HCT116 (cell line): ENCODE measurements at regions not wholly inside any gene's neighbourhood (a gene's known extent, or its start where the extent isn't known, plus 50 kb on each side); places are given as distances from the start of the nearest gene placed in this dataset.

ENCODE experiments used
- ATAC-seq: fragments of 200-7000 bp; cut with Tn5 transposase; 2 replicates; pipeline ENCODE4 v1.9.1; 2020; ENCODE audit warnings: mild to moderate bottlenecking, moderate library complexity
- BruUV-seq: library from RNA; stranded (reverse); fragments of 400-500 nt; replicated peaks from 2 replicates; lab custom pipeline; 2021; lab: Mats Ljungman, UMichigan
- CTCF ChIA-PET: fragments of 300-600 bp; sonication (Branson Sonifier 250); formaldehyde crosslinking; loops from one replicate; lab custom pipeline; 2021; ENCODE audit warnings: antibody characterized with exemption; lab: Charles Lee
- POLR2A ChIA-PET: fragments of 300-600, 350-600 bp; sonication (Branson Sonifier 250); formaldehyde crosslinking; loops from one replicate; lab custom pipeline; 2021; ENCODE audit warnings: antibody characterized with exemption; lab: Charles Lee
- RAD21 ChIA-PET, 2 experiments: fragments of 300-600 bp; sonication (Branson Sonifier 250); formaldehyde crosslinking; loops; one replicate each; lab custom pipeline; 2023; ENCODE audit warnings: low total read pairs in 2 of 2; ENCODE audit not compliant: uncharacterized antibody in 2 of 2, unreplicated experiment in 2 of 2, low non-redundant PET in 1 of 2; lab: Charles Lee
- DNase-seq: peaks from one replicate; pipeline ENCODE4 v3.0.0-alpha.2; 2010; ENCODE audit warnings: low read depth, low spot score
- H2AFZ ChIP-seq: fragments of 200-600 bp; shearing (Covaris generic), sonication (generic); 2 replicates; pipeline ENCODE4 v1.6.1; 2017; ENCODE audit warnings: low read depth, mixed run types, mixed read lengths, antibody characterized with exemption, low read length; ENCODE audit not compliant: poor library complexity, severe bottlenecking
- H3K27ac ChIP-seq: 2 replicates; pipeline ENCODE4 v1.5.1; 2012; ENCODE audit warnings: low read depth, low read length
- H3K27me3 ChIP-seq: fragments of 200-600 bp; sonication (generic); 2 replicates; pipeline ENCODE4 v1.6.1; 2016; ENCODE audit warnings: mixed run types, low read length, mixed read lengths; ENCODE audit not compliant: insufficient read depth
- H3K36me3 ChIP-seq, 2 experiments: fragments of 200-500 bp in 1 of 2; fragments of 200-600 bp in 1 of 2; sonication (Bioruptor generic) in 1 of 2; sonication (generic) in 1 of 2; 2 replicates each; pipeline versions ENCODE4 v1.5.1 to v1.6.1; 2014 to 2016; ENCODE audit warnings: low read length in 2 of 2, inconsistent platforms in 1 of 2, mixed read lengths in 1 of 2, mixed run types in 1 of 2; ENCODE audit not compliant: insufficient read depth in 2 of 2, control insufficient read depth in 1 of 2
- H3K4me1 ChIP-seq, 2 experiments: fragments of 200-600 bp in 1 of 2; sonication (generic) in 1 of 2; 2 replicates each; pipeline versions ENCODE4 v1.5.1 to v1.6.1; 2012 to 2017; ENCODE audit warnings: low read length in 2 of 2, inconsistent platforms in 1 of 2, mild to moderate bottlenecking in 1 of 2, mixed read lengths in 1 of 2, mixed run types in 1 of 2, moderate library complexity in 1 of 2; ENCODE audit not compliant: insufficient read depth in 2 of 2, control insufficient read depth in 1 of 2
- H3K4me2 ChIP-seq: fragments of 200-600 bp; sonication (generic); 2 replicates; pipeline ENCODE4 v1.6.1; 2017; ENCODE audit warnings: mixed run types, low read length, mixed read lengths
- H3K4me3 ChIP-seq, 2 experiments: fragments of 200-600 bp in 1 of 2; sonication (generic) in 1 of 2; replicated peaks in 1 of 2; 2 replicates each; pipeline ENCODE4 v1.5.1; 2011 to 2016; ENCODE audit warnings: low read length in 2 of 2, control low read depth in 1 of 2, low read depth in 1 of 2, mild to moderate bottlenecking in 1 of 2, mixed read lengths in 1 of 2, mixed run types in 1 of 2
- H3K79me2 ChIP-seq: fragments of 200-600 bp; sonication (generic); 2 replicates; pipeline ENCODE4 v1.6.1; 2017; ENCODE audit warnings: mild to moderate bottlenecking, mixed run types, low read length, moderate library complexity, mixed read lengths; ENCODE audit not compliant: insufficient read depth
- H3K9ac ChIP-seq: fragments of 200-600 bp; sonication (generic); 2 replicates; pipeline ENCODE4 v1.6.1; 2016; ENCODE audit warnings: low read length, mixed read lengths
- H3K9me2 ChIP-seq: fragments of 200-600 bp; sonication (generic), shearing (Covaris generic); 2 replicates; pipeline ENCODE4 v1.6.1; 2017; ENCODE audit warnings: mixed run types, mild to moderate bottlenecking, moderate library complexity; ENCODE audit not compliant: insufficient read depth
- H3K9me3 ChIP-seq, 2 experiments: fragments of 200-500 bp in 1 of 2; fragments of 200-600 bp in 1 of 2; sonication (Bioruptor generic) in 1 of 2; sonication (generic) in 1 of 2; 2 replicates each; pipeline ENCODE4 v1.6.1; 2014 to 2017; ENCODE audit warnings: low read length in 2 of 2, mixed read lengths in 2 of 2, inconsistent platforms in 1 of 2, low read depth in 1 of 2, mild to moderate bottlenecking in 1 of 2, mixed run types in 1 of 2, moderate library complexity in 1 of 2; ENCODE audit not compliant: control insufficient read depth in 1 of 2, insufficient read depth in 1 of 2
- H4K20me1 ChIP-seq: fragments of 200-600 bp; sonication (generic), shearing (Covaris generic); 2 replicates; pipeline ENCODE4 v1.6.1; 2017; ENCODE audit warnings: mixed run types, mild to moderate bottlenecking, moderate library complexity; ENCODE audit not compliant: insufficient read depth
- EZH2 ChIP-seq: fragments of 200-600 bp; sonication (generic); IDR thresholded peaks from 2 replicates; pipeline ENCODE4 v1.6.1; 2017; ENCODE audit warnings: antibody characterized with exemption, mixed run types
- FOSL1 ChIP-seq: IDR thresholded peaks from 2 replicates; pipeline ENCODE4 v1.6.1; 2012; ENCODE audit warnings: low read depth
- POLR2A ChIP-seq: IDR thresholded peaks from 2 replicates; pipeline ENCODE4 v1.7.0; 2011; ENCODE audit warnings: borderline replicate concordance; ENCODE audit not compliant: insufficient read depth, insufficient read length; ENCODE audit errors: extremely low read depth
- POLR2AphosphoS5 ChIP-seq: IDR thresholded peaks from 2 replicates; pipeline ENCODE4 v1.6.1; 2011; ENCODE audit warnings: mild to moderate bottlenecking, low read depth, low read length, moderate library complexity
- RAD21 ChIP-seq: IDR thresholded peaks from 2 replicates; pipeline ENCODE4 v1.6.1; 2012; ENCODE audit warnings: low read depth, mild to moderate bottlenecking
- TCF7L2 ChIP-seq: IDR thresholded peaks from 2 replicates; pipeline ENCODE4 v1.7.0; 2011; ENCODE audit warnings: borderline replicate concordance, inconsistent platforms; ENCODE audit not compliant: insufficient read depth, insufficient read length; ENCODE audit errors: extremely low read depth
- YY1 ChIP-seq: IDR thresholded peaks from 2 replicates; pipeline ENCODE4 v1.6.1; 2011; ENCODE audit warnings: low read length, low read depth, moderate library complexity, mild to moderate bottlenecking; ENCODE audit not compliant: insufficient replicate concordance; ENCODE audit errors: extremely low read depth
- ZNF274 ChIP-seq: fragments of 200-500 bp; sonication (Bioruptor generic); IDR thresholded peaks from 2 replicates; pipeline ENCODE4 v1.6.1; 2014; ENCODE audit warnings: mild to moderate bottlenecking, low read depth, low read length, inconsistent platforms
- intact Hi-C: fragments of 100-400 bp; cut with micrococcal nuclease; formaldehyde crosslinking; loops from 2 replicates; pipeline ENCODE4 v1.10.0; 2022
- TF ChIP-seq, protein P1 (sequence below): IDR thresholded peaks from 2 replicates; pipeline ENCODE4 v1.6.1; 2011; ENCODE audit warnings: mild to moderate bottlenecking, low read length, moderate library complexity; ENCODE audit not compliant: insufficient replicate concordance; ENCODE audit errors: extremely low read depth
- TF ChIP-seq, protein P2 (sequence below): IDR thresholded peaks from 2 replicates; pipeline ENCODE4 v1.6.1; 2012

DNA sequence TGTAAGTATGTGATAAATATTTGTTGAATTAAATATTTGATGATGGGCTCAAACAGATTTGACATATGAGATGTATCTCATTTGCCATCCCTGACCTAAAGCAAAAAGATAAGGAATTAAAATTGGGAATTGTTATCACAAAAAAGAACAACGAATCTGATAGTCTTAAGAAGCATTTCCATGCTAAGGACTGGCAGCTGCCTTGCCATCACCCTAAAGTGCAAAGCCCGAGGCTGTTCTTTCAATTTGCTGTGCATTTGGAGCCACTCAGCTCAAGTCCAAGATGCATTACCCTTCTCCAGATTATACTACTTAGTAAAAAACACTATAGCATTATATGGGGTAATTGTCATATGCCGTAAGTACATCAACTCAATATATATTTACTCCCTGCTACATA lies 618.3 kb upstream of the CLINT1 start:
- no TSS peak for BruUV-seq
- no peak overlapping the region for H3K27ac ChIP-seq

DNA sequence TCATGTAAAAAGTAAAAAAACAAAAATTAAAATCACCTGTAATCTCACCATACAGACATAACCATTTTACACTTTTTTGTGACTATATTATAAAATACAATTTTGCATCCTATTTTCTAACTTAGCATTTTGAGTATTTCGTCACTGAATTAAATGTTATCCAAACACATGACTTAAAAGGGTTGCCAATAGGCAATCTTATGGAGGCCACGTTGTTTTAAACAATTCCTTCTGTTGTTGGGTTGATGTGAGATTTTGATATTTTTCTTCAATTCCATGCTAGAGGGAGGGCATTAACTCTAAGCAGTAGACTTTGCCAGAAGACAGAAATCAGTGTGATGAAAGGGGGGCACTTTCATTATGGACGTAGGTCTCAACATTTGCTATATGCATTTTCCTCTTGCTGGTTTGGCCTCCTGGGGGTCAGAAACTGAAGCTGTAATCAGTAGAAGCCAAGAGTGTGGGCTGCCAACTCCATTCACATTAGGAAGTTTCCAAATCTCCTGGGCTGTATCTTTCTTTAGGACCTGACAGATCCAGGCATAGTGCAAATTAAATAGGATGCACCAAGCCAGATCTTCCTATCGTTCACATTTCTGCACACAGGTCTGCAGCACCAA lies 614.2 kb upstream of the CLINT1 start:
- no peaks in the 10 kb centered on the region for H3K36me3 ChIP-seq
- ChIA-PET POLR2A (no interaction called here), RAD21 (no interaction called here), CTCF (no interaction called here)
- intact Hi-C loops: no loop called here
- H3K4me2 ChIP-seq: no peak overlapping the region
- H3K4me3 ChIP-seq: no peak overlapping the region
- H2AFZ ChIP-seq: no peak overlapping the region
- DNase-seq (no peak), ATAC-seq (no peak)
- no peaks in the 10 kb centered on the region for H3K9me2 ChIP-seq
- no peaks in the 10 kb centered on the region for H3K9me3 ChIP-seq
- no peak overlapping the region for H3K27ac ChIP-seq
- TF ChIP-seq ZNF274 (no peak), RAD21 (no peak), EZH2 (no peak), FOSL1 (no peak), TCF7L2 (no peak)
- TF ChIP-seq, protein P1, sequence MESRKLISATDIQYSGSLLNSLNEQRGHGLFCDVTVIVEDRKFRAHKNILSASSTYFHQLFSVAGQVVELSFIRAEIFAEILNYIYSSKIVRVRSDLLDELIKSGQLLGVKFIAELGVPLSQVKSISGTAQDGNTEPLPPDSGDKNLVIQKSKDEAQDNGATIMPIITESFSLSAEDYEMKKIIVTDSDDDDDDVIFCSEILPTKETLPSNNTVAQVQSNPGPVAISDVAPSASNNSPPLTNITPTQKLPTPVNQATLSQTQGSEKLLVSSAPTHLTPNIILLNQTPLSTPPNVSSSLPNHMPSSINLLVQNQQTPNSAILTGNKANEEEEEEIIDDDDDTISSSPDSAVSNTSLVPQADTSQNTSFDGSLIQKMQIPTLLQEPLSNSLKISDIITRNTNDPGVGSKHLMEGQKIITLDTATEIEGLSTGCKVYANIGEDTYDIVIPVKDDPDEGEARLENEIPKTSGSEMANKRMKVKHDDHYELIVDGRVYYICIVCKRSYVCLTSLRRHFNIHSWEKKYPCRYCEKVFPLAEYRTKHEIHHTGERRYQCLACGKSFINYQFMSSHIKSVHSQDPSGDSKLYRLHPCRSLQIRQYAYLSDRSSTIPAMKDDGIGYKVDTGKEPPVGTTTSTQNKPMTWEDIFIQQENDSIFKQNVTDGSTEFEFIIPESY: no peak
- TF ChIP-seq, protein P2, sequence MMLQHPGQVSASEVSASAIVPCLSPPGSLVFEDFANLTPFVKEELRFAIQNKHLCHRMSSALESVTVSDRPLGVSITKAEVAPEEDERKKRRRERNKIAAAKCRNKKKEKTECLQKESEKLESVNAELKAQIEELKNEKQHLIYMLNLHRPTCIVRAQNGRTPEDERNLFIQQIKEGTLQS: no peak
- H3K9ac ChIP-seq: no peak overlapping the region
- H4K20me1 ChIP-seq: no peaks in the 10 kb centered on the region
- H3K4me1 ChIP-seq: no peaks in the 10 kb centered on the region
- no TSS peak for BruUV-seq
- H3K27me3 ChIP-seq: peaks cover 20% of the 10 kb centered on the region; the same call in 1 of the 2 replicates
- H3K79me2 ChIP-seq: no peaks in the 10 kb centered on the region

More for the DNA sequence above, 618.3 kb upstream of the CLINT1 start:
- ChIA-PET RAD21 (no interaction called here), POLR2A (no interaction called here), CTCF (no interaction called here)
- no peaks in the 10 kb centered on the region for H3K4me1 ChIP-seq
- no peak overlapping the region for H3K4me2 ChIP-seq
- no peak for DNase-seq
- no peak for ATAC-seq
- H3K36me3 ChIP-seq: no peaks in the 10 kb centered on the region
- no peak overlapping the region for H3K9ac ChIP-seq
- no peaks in the 10 kb centered on the region for H3K79me2 ChIP-seq
- no peaks in the 10 kb centered on the region for H3K9me3 ChIP-seq
- no peak overlapping the region for H3K4me3 ChIP-seq
- H2AFZ ChIP-seq: no peak overlapping the region
- H3K27me3 ChIP-seq: peaks cover 22% of the 10 kb centered on the region; the same call in 1 of the 2 replicates
- intact Hi-C loops: no loop called here
- no peaks in the 10 kb centered on the region for H3K9me2 ChIP-seq
- TF ChIP-seq YY1 (no peak), POLR2AphosphoS5 (no peak), FOSL1 (no peak), POLR2A (no peak)
- no peaks in the 10 kb centered on the region for H4K20me1 ChIP-seq
